ENCODE measurements at regions not wholly inside any gene's neighbourhood (a gene's known extent, or its start where the extent isn't known, plus 50 kb on each side); places are given as distances from the start of the nearest gene placed in this dataset.
"Not testable (repeated sequence)": the region's sequence is repeated elsewhere in the genome, so short reads cannot be mapped to it uniquely, and the experiment has no call there.

- DNase-seq (ENCODE audit: low spot score): no peak
Measured at GRCh38 chr2:16978301-16978700, 312.7 kb upstream of the CYRIA start.

GRCh38 chr2:16974688-16975087 lies 309.1 kb upstream of the CYRIA start:
- no peak for DNase-seq (ENCODE audit: low spot score)

GRCh38 chr2:16973586-16974286 lies 308.1 kb upstream of the CYRIA start:
- DNase-seq (ENCODE audit: low spot score): no peak

GRCh38 chr2:16972276-16972675 lies 306.6 kb upstream of the CYRIA start:
- DNase-seq (ENCODE audit: low spot score): no peak

GRCh38 chr2:16971722-16972234 lies 306.1 kb upstream of the CYRIA start:
- DNase-seq (ENCODE audit: low spot score): no peak

- not testable (repeated sequence) for DNase-seq (ENCODE audit: low spot score)
Measured at GRCh38 chr2:16970948-16971347, 305.3 kb upstream of the CYRIA start.

GRCh38 chr2:16962505-16962904 lies 296.9 kb upstream of the CYRIA start:
- no peak for DNase-seq (ENCODE audit: low spot score)

- DNase-seq (ENCODE audit: low spot score): no peak
Measured at GRCh38 chr2:16960579-16960978, 294.9 kb upstream of the CYRIA start.

GRCh38 chr2:16958266-16958665 lies 292.6 kb upstream of the CYRIA start:
- no peak for DNase-seq (ENCODE audit: low spot score)

- DNase-seq (ENCODE audit: low spot score): no peak
Measured at GRCh38 chr2:16952805-16953204, 287.2 kb upstream of the CYRIA start.

GRCh38 chr2:16952368-16952767 lies 286.7 kb upstream of the CYRIA start:
- no peak for DNase-seq (ENCODE audit: low spot score)

- DNase-seq (ENCODE audit: low spot score): no peak
Measured at GRCh38 chr2:16950436-16950835, 284.8 kb upstream of the CYRIA start.

- DNase-seq (ENCODE audit: low spot score): no peak
Measured at GRCh38 chr2:16948710-16949109, 283.1 kb upstream of the CYRIA start.

GRCh38 chr2:16948053-16948452 lies 282.4 kb upstream of the CYRIA start:
- no peak for DNase-seq (ENCODE audit: low spot score)

- no peak for DNase-seq (ENCODE audit: low spot score)
Measured at GRCh38 chr2:16943279-16943958, 277.8 kb upstream of the CYRIA start.

- no peak for DNase-seq (ENCODE audit: low spot score)
Measured at GRCh38 chr2:16940214-16940613, 274.6 kb upstream of the CYRIA start.

GRCh38 chr2:16939771-16940170 lies 274.1 kb upstream of the CYRIA start:
- no peak for DNase-seq (ENCODE audit: low spot score)

GRCh38 chr2:16933355-16933754 lies 267.7 kb upstream of the CYRIA start:
- no peak for DNase-seq (ENCODE audit: low spot score)

GRCh38 chr2:16932826-16933225 lies 267.2 kb upstream of the CYRIA start:
- no peak for DNase-seq (ENCODE audit: low spot score)

- no peak for DNase-seq (ENCODE audit: low spot score)
Measured at GRCh38 chr2:16931441-16931840, 265.8 kb upstream of the CYRIA start.

GRCh38 chr2:16927398-16927797 lies 261.8 kb upstream of the CYRIA start:
- DNase-seq (ENCODE audit: low spot score): no peak

- DNase-seq (ENCODE audit: low spot score): no peak
Measured at GRCh38 chr2:16925145-16925544, 259.5 kb upstream of the CYRIA start.

- not testable (repeated sequence) for DNase-seq (ENCODE audit: low spot score)
Measured at GRCh38 chr2:16915341-16915755, 249.7 kb upstream of the CYRIA start.

Measured in mesenteric fat pad (tissue), 1 donor.